Neural crest cell (in vitro differentiated cells): ENCODE measurements at regions not wholly inside any gene's neighbourhood (a gene's known extent, or its start where the extent isn't known, plus 50 kb on each side); places are given as distances from the start of the nearest gene placed in this dataset.
A peak's percentile ranks its signal among the peaks of the same experiment; 100 is the strongest.
"Not testable (repeated sequence)": the region's sequence is repeated elsewhere in the genome, so short reads cannot be mapped to it uniquely, and the experiment has no call there.

Experiments
- DNase-seq: peaks from one replicate; pipeline ENCODE4 v3.0.0; 2021; ENCODE audit warnings: low read depth, mixed read lengths, low spot score
- H3K27ac Mint-ChIP-seq: one replicate; pipeline ENCODE4 v1.8.0; 2021; ENCODE audit warnings: mild to moderate bottlenecking, mixed read lengths; ENCODE audit not compliant: unreplicated experiment
- H3K27me3 Mint-ChIP-seq: 2 replicates; pipeline ENCODE4 v1.8.0; 2021; ENCODE audit warnings: low read depth, mild to moderate bottlenecking, mixed read lengths
- H3K36me3 Mint-ChIP-seq: 2 replicates; pipeline ENCODE4 v1.8.0; 2021; ENCODE audit warnings: low read depth, mild to moderate bottlenecking, mixed read lengths
- H3K4me1 Mint-ChIP-seq: 2 replicates; pipeline ENCODE4 v1.8.0; 2021; ENCODE audit warnings: mixed read lengths
- H3K4me3 Mint-ChIP-seq: one replicate; pipeline ENCODE4 v1.8.0; 2021; ENCODE audit warnings: mild to moderate bottlenecking, mixed read lengths
- H3K9me3 Mint-ChIP-seq: 2 replicates; pipeline ENCODE4 v1.8.0; 2021; ENCODE audit warnings: mixed read lengths
- CTCF ChIP-seq: fragments of 200-600 bp; sonication (generic); conservative IDR thresholded peaks from 2 replicates; pipeline ENCODE4 v1.5.0; 2021; ENCODE audit warnings: antibody characterized with exemption, mild to moderate bottlenecking

GRCh38 chr4:186857793-186858192, 134.1 kb upstream of the FAT1 start:
- DNase-seq: no peak
- H3K4me1 Mint-ChIP-seq: no peaks in the 10 kb centered on the region
- no peak overlapping the region for H3K4me3 Mint-ChIP-seq
- H3K9me3 Mint-ChIP-seq: no peaks in the 10 kb centered on the region
- H3K27me3 Mint-ChIP-seq: no peaks in the 10 kb centered on the region
- no peak for TF ChIP-seq CTCF
- H3K36me3 Mint-ChIP-seq: peaks cover 7% of the 10 kb centered on the region
- H3K27ac Mint-ChIP-seq: no peak overlapping the region

- no peaks in the 10 kb centered on the region for H3K9me3 Mint-ChIP-seq
- no peaks in the 10 kb centered on the region for H3K4me1 Mint-ChIP-seq
- H3K4me3 Mint-ChIP-seq: no peak overlapping the region
- no peak overlapping the region for H3K27ac Mint-ChIP-seq
- peaks cover 8% of the 10 kb centered on the region for H3K36me3 Mint-ChIP-seq
- H3K27me3 Mint-ChIP-seq: no peaks in the 10 kb centered on the region
- DNase-seq: no peak
- no peak for TF ChIP-seq CTCF
Measured at GRCh38 chr4:186858355-186858754, 134.7 kb upstream of the FAT1 start.

GRCh38 chr4:186859420-186859819, 135.8 kb upstream of the FAT1 start:
- Mint-ChIP-seq H3K36me3 (peaks cover 15% of the 10 kb centered on the region), H3K27me3 (no peaks in the 10 kb centered on the region), H3K4me3 (no peak overlapping the region), H3K9me3 (peaks cover 3% of the 10 kb centered on the region), H3K4me1 (no peaks in the 10 kb centered on the region), H3K27ac (no peak overlapping the region)
- DNase-seq: no peak
- TF ChIP-seq CTCF: peak; percentile 13

GRCh38 chr4:186861317-186861716, 137.7 kb upstream of the FAT1 start:
- Mint-ChIP-seq H3K9me3 (peaks cover 3% of the 10 kb centered on the region), H3K4me3 (no peak overlapping the region), H3K27me3 (no peaks in the 10 kb centered on the region), H3K27ac (no peak overlapping the region), H3K4me1 (no peaks in the 10 kb centered on the region), H3K36me3 (peaks cover 15% of the 10 kb centered on the region)
- no peak for DNase-seq
- no peak for TF ChIP-seq CTCF

- Mint-ChIP-seq H3K4me1 (no peaks in the 10 kb centered on the region), H3K36me3 (peaks cover 20% of the 10 kb centered on the region), H3K9me3 (peaks cover 21% of the 10 kb centered on the region), H3K4me3 (no peak overlapping the region), H3K27me3 (no peaks in the 10 kb centered on the region), H3K27ac (no peak overlapping the region)
- DNase-seq: no peak
- TF ChIP-seq CTCF: no peak
Measured at GRCh38 chr4:186871856-186872255, 148.2 kb upstream of the FAT1 start.

- Mint-ChIP-seq H3K9me3 (peaks cover 22% of the 10 kb centered on the region), H3K36me3 (peaks cover 23% of the 10 kb centered on the region)
- H3K27me3 Mint-ChIP-seq, H3K27ac Mint-ChIP-seq, DNase-seq, H3K4me1 Mint-ChIP-seq, H3K4me3 Mint-ChIP-seq: not testable (repeated sequence)
Measured at GRCh38 chr4:186873095-186873494, 149.4 kb upstream of the FAT1 start.
